ENCODE measurements at regions not wholly inside any gene's neighbourhood (a gene's known extent, or its start where the extent isn't known, plus 50 kb on each side); places are given as distances from the start of the nearest gene placed in this dataset. TPM values are rescaled to one million over a fixed set of nuclear protein-coding genes. Genes with fewer than 3 reads are reported as not detected.

GRCh38 chr3:116647996-116648395 is 61.6 kb upstream of the TUSC7 start:
- H3K27me3 ChIP-seq (ENCODE audit: control insufficient read depth in 4 of 4, insufficient read depth in 4 of 4, low read length in 3 of 4), result peaks cover 0 to 2% (median 0%) of the 10 kb centered on the region in 4 donors
- H3K4me3 ChIP-seq (ENCODE audit: low read depth in 1 of 3, low read length in 3 of 3), result no peak overlapping the region
- H3K27ac ChIP-seq (ENCODE audit: low read depth in 1 of 2, low read length in 2 of 2), result no peak overlapping the region
- H3K9me3 ChIP-seq (ENCODE audit: control insufficient read depth in 4 of 4, low read length in 3 of 4), result no peaks in the 10 kb centered on the region
- no peak for TF ChIP-seq JUND (IDR thresholded peaks at IDR 0.05)
- no peak for TF ChIP-seq FOXA2 (IDR thresholded peaks at IDR 0.05)
- TF ChIP-seq RAD21 (IDR thresholded peaks at IDR 0.05), result no peak
- no peak for TF ChIP-seq TAF1 (conservative IDR thresholded peaks at IDR 0.05)
- no peak for TF ChIP-seq HNF4A (conservative IDR thresholded peaks at IDR 0.05)
- TF ChIP-seq EGR1 (IDR thresholded peaks at IDR 0.05; ENCODE audit: low read depth in 2 of 2), result no peak
- no peak for TF ChIP-seq ZBTB33 (IDR thresholded peaks at IDR 0.05)
- no peak for TF ChIP-seq NR2F2 (IDR thresholded peaks at IDR 0.05)
- TF ChIP-seq REST (IDR thresholded peaks at IDR 0.05), result no peak
- no peak for TF ChIP-seq GABPA (IDR thresholded peaks at IDR 0.05 in 1 of 2, conservative IDR thresholded peaks at IDR 0.05 in 1 of 2)
- TF ChIP-seq HNF4G (IDR thresholded peaks at IDR 0.05), result no peak
- no peak for TF ChIP-seq FOXA1 (IDR thresholded peaks at IDR 0.05)
- no peak for TF ChIP-seq RXRA (IDR thresholded peaks at IDR 0.05)
- no peak overlapping the region for H3K9ac ChIP-seq (ENCODE audit: low read depth in 1 of 2, low read length in 2 of 2)
- no peaks in the 10 kb centered on the region for H3K4me1 ChIP-seq (ENCODE audit: control insufficient read depth in 4 of 4, insufficient read depth in 4 of 4, low read length in 3 of 4)
- no peaks in the 10 kb centered on the region for H3K36me3 ChIP-seq (ENCODE audit: control insufficient read depth in 4 of 4, insufficient read depth in 3 of 4, low read depth in 1 of 4, low read length in 3 of 4)
- DNase-seq (ENCODE audit: low spot score), result no peak

Small RNA genes in the stretch of these regions (small RNA-seq; reads per million reads assigned to genes)
- not detected for gene RN7SL582P

Data from liver (tissue), 7 donors.